Fibroblast of the aortic adventitia (primary cell): ENCODE measurements at regions not wholly inside any gene's neighbourhood (a gene's known extent, or its start where the extent isn't known, plus 50 kb on each side); places are given as distances from the start of the nearest gene placed in this dataset.

Source experiments
- DNase-seq: peaks from one replicate; pipeline ENCODE4 v3.0.0-alpha.2; 2010; ENCODE audit warnings: low read depth
- H3K4me3 ChIP-seq: 2 replicates; pipeline ENCODE4 v1.5.1; 2011; ENCODE audit warnings: low read depth, mild to moderate bottlenecking, control low read depth, low read length, moderate library complexity
- TF ChIP-seq, protein P1 (sequence below): IDR thresholded peaks from 2 replicates; pipeline ENCODE4 v1.5.1; 2011; ENCODE audit warnings: mild to moderate bottlenecking, low read length, control low read depth, inconsistent platforms; ENCODE audit not compliant: insufficient read depth

GRCh38 chr6:165110860-165111259, 198.5 kb downstream of the C6orf118 start:
- TF ChIP-seq, protein P1, sequence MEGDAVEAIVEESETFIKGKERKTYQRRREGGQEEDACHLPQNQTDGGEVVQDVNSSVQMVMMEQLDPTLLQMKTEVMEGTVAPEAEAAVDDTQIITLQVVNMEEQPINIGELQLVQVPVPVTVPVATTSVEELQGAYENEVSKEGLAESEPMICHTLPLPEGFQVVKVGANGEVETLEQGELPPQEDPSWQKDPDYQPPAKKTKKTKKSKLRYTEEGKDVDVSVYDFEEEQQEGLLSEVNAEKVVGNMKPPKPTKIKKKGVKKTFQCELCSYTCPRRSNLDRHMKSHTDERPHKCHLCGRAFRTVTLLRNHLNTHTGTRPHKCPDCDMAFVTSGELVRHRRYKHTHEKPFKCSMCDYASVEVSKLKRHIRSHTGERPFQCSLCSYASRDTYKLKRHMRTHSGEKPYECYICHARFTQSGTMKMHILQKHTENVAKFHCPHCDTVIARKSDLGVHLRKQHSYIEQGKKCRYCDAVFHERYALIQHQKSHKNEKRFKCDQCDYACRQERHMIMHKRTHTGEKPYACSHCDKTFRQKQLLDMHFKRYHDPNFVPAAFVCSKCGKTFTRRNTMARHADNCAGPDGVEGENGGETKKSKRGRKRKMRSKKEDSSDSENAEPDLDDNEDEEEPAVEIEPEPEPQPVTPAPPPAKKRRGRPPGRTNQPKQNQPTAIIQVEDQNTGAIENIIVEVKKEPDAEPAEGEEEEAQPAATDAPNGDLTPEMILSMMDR = no peak
- no peak overlapping the region for H3K4me3 ChIP-seq
- DNase-seq = peak; percentile 23

DNA sequence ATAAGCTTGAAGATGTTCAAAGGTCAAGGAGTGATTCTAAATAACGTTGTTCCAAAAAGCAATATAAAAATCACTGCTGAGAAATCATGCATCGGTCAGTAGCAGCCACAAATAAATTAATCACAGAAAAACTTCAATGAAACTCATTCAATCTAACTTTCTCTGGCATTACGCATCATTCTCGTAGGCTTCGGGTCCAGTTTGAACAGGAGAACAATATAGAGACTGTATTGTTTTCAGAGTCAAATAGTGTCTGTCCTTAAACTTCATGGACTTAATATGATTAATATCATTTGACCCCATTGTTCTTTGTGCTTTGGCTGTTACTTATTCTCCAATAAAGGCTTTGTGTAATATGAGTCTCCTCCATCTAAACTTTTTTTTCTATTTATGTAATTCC, 200.4 kb downstream of the C6orf118 start:
- DNase-seq = no peak
- TF ChIP-seq, protein P1 = no peak
- H3K4me3 ChIP-seq = no peak overlapping the region

DNA sequence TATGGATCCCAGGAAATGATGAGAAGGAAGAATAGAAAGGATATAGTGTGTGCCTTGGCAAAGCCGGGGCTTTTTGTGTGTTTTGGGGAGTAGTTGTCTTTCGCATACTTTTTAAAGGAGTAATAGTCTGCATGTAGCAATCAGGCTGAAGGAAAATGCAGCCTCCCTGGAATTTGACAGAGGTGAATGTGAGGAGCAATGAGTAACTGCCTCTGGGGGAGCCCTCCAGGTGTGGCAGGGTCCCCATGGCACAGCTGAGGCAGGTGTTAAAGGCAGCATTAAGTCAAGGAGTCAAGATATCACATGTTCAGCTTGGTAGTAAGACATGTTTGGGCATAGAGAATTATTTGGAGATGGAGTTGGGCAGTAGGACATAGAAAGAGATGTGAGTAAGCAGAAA, 203.1 kb downstream of the C6orf118 start:
- H3K4me3 ChIP-seq = no peak overlapping the region
- TF ChIP-seq, protein P1 = no peak
- DNase-seq = no peak

- TF ChIP-seq, protein P1 = no peak
- no peak overlapping the region for H3K4me3 ChIP-seq
- no peak for DNase-seq
These were observed 211.2 kb downstream of the C6orf118 start for GRCh38 chr6:165098165-165098564.

- DNase-seq = peak; percentile 37
These were observed 212.5 kb downstream of the C6orf118 start for GRCh38 chr6:165096868-165097267.

DNA sequence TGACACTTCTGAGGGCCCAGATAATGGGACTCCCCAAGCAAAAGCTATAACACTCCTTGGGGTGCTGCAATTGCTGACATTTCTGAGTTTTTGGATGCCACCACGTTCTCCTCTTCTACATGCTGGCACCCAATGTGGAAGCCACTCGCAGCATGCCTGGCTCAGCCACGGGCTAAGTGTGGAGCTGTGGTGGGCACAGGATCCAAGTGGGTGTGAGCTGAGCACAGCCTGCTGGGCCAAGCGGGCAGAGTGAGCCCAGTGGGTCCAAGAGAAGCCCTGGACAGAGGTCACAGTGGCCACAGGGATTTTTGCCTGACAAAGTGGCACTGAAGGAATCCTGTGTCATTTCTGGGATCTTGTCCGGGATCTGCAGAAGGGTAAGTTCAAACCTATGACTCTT, 213.2 kb downstream of the C6orf118 start:
- H3K4me3 ChIP-seq = no peak overlapping the region
- TF ChIP-seq, protein P1 = no peak
- DNase-seq = no peak

More at GRCh38 chr6:165096868-165097267, 212.5 kb downstream of the C6orf118 start:
- H3K4me3 ChIP-seq = no peak overlapping the region
- TF ChIP-seq, protein P1 = no peak

- DNase-seq = no peak
- H3K4me3 ChIP-seq = no peak overlapping the region
- TF ChIP-seq, protein P1 = no peak
These were observed 216.4 kb downstream of the C6orf118 start for GRCh38 chr6:165092881-165093595.
